Right lobe of liver (tissue), 4 donors: ENCODE measurements at regions not wholly inside any gene's neighbourhood (a gene's known extent, or its start where the extent isn't known, plus 50 kb on each side); places are given as distances from the start of the nearest gene placed in this dataset.

Source experiments
- CTCF ChIP-seq, 4 donors: fragments of 200-600 bp in 3 of 4; fragments of 450-650 bp in 1 of 4; IDR thresholded peaks; one replicate each; pipeline versions ENCODE4 v1.5.1 to v1.8.0; 2016 to 2022; ENCODE audit warnings: antibody characterized with exemption in 4 of 4, mild to moderate bottlenecking in 2 of 4
- POLR2A ChIP-seq: fragments of 450-650 bp; IDR thresholded peaks from one replicate; pipeline ENCODE4 v1.6.1; 2017; ENCODE audit warnings: antibody characterized with exemption, mild to moderate bottlenecking
- donor health status: DM: no; HTN: no; CAD: no.
- donor health status: DM: no; HTN: no; CAD: no.
- donor health status: DM: no; HTN: yes; CAD: no.

- TF ChIP-seq CTCF (IDR thresholded peaks at IDR 0.05): no peak
- TF ChIP-seq POLR2A: no peak
These were observed 117.5 kb downstream of the NOG start for GRCh38 chr17:56710986-56711385.
